GM12873 (cell line): ENCODE measurements at regions not wholly inside any gene's neighbourhood (a gene's known extent, or its start where the extent isn't known, plus 50 kb on each side); places are given as distances from the start of the nearest gene placed in this dataset.

Source experiments
- CTCF ChIP-seq: IDR thresholded peaks from 2 replicates; pipeline ENCODE4 v1.5.1; 2012; ENCODE audit warnings: low read depth, mild to moderate bottlenecking, moderate library complexity, low read length, control low read depth; ENCODE audit not compliant: insufficient read depth; ENCODE audit errors: missing control alignments

- TF ChIP-seq CTCF = no peak
These were observed 1033.5 kb upstream of the SLC10A2 start for GRCh38 chr13:104099750-104100149.

- no peak for TF ChIP-seq CTCF
These were observed 1032.2 kb upstream of the SLC10A2 start for GRCh38 chr13:104098421-104098820.

GRCh38 chr13:104086759-104087158, 1020.5 kb upstream of the SLC10A2 start:
- no peak for TF ChIP-seq CTCF

- TF ChIP-seq CTCF = no peak
These were observed 1020.0 kb upstream of the SLC10A2 start for GRCh38 chr13:104086210-104086609.

- TF ChIP-seq CTCF = no peak
These were observed 1019.4 kb upstream of the SLC10A2 start for GRCh38 chr13:104085611-104086010.

GRCh38 chr13:104074326-104074725, 1008.1 kb upstream of the SLC10A2 start:
- no peak for TF ChIP-seq CTCF

GRCh38 chr13:104071806-104072205, 1005.6 kb upstream of the SLC10A2 start:
- no peak for TF ChIP-seq CTCF
